Inflammatory macrophage (primary cell): ENCODE measurements at regions not wholly inside any gene's neighbourhood (a gene's known extent, or its start where the extent isn't known, plus 50 kb on each side); places are given as distances from the start of the nearest gene placed in this dataset.

Experiments used
- DNase-seq, 2 donors: peaks; one replicate each; pipeline ENCODE4 v3.0.0-alpha.2; 2020 to 2022

- DNase-seq = no peak
Measured at GRCh38 chr16:54724346-54724925, 206.2 kb upstream of the IRX5 start.

DNA sequence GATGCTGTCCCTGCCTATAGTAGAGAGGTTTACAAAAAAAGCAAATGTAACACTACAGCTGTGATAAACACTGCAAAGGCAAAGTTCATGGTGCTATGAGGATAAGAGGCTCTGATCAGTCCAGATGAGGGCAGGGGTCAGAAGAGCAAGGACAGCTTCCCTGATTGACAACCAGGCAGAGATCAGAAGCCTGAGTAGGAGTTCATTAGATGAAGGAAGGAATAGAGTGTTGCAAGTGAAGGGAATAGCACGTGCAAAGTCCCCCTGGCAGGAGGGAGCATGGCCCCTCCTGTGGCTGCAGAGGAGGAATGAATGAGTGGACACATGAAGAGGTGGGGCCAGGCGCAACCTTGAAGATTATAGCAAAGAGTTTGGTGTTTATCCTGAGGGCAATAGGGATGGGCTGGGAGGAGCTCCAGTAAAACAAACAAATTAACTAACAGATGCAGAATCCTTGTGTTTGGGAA, 208.4 kb upstream of the IRX5 start:
- DNase-seq = no peak

DNA sequence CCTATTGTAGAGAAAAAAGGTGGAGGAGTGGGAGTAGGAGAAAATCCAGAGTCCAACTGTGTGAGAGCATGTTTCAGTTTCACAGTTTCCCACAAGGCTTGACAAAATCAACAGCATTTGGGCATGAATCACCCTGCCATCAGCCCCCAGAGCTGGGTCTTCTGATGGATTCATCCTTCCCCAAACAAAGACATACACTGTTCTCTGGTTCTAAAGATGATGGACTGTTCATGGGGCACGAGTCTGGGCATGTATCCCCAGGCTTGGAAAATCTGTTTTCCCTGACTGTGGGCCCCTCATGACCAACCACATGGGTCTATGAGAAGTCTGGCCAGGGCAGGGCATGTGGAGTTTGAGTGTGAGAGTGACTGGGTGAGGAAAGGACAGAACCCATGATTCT, 210.4 kb upstream of the IRX5 start:
- no peak for DNase-seq

DNA sequence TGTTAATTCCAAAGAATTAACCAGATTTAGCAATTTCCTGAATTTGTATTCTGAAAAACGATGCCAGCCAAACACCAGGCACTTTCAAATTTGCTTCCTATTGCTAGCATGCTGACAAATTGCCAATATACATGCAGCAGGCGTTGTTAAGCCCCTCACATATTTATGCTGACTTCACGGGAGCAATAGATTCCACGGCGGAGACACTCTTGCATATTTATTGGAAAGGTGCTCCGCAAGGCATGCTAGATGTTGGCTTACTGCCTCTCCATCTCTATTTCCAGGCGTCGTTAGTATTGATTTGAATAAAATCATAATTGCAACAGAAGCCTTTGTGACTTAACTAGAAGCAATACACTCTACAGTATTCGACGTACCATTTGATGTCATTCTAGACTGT, 211.0 kb upstream of the IRX5 start:
- no peak for DNase-seq

DNA sequence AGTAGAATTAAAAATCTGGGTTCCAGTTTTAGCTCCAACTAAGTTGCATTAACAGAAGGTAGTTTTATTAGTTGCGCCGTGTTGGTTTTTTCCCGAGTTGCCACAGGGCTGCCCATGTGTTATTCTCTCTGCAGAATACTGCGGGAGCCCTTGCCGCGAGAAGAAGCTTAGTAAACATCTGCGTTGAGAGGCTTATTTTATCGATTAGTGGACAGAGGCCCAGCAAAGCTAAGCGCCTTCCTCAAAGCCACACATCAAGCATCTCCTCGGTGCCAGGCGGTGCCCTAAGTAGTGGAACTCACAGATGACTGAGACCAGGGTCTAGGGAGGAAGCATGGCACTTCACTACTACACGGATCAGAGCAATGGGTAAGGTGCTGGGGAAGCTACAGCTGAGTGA, 212.3 kb upstream of the IRX5 start:
- no peak for DNase-seq

DNA sequence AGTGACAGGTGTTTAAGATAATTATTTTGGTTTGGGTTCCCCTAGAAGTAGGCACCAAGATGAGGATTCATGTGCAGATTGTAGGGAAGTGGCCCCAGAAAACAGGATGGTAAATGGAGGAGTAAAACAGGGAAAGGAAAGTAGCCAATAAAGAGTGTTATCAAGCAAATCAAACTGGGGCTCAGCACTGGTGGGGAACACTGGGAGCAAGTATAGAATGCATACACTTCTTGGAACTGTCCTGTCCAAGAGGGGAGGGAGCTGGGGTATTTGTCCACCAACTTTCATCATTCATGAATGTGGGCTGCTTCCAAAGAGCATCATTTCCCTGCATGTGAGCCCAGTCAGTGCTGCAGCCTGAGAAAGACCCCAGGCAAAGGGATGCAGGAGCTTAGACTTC, 215.7 kb upstream of the IRX5 start:
- no peak for DNase-seq

DNA sequence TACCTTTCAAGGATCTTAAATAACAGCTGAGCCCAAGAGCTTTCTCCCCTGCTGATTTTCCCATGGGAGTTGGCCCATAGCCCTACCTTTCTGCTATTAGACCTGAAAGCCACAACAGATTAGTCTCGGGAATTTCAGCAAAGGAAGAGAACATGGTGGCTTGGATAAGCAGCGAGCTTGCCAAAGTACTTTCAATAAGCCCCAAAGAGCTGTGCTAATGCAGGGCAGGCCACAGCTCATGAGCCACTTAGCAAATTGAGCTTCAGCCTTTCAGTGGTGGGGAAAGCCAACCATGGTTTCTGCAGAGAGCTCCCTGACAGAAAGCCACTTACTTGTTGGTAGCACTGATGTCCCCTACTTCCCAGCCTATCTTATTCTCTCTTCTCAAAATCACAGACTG, 217.8 kb upstream of the IRX5 start:
- DNase-seq = no peak

DNA sequence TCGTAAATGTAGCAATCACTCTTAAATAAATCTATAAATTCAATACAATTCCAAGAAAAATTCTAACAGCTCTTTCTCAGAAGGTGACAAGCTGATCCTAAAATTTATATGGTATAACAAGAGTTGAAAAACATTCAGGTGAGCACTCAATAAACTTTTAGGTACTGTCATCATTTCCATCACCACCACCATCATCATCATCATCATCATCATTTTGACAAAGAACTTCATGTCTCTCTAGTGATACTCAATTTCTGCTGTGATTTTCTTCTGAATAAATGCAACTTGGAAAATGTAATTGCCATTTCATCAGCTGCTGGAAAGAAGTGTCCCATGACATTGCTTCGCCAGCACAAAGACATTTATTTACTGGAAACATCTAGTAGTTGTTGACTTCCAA, 222.9 kb upstream of the IRX5 start:
- DNase-seq = no peak

GRCh38 chr16:54706406-54706805, 224.3 kb upstream of the IRX5 start:
- no peak for DNase-seq

- DNase-seq = no peak
Measured at GRCh38 chr16:54703339-54703738, 227.3 kb upstream of the IRX5 start.

- DNase-seq = no peak
Measured at GRCh38 chr16:54699656-54700055, 231.0 kb upstream of the IRX5 start.

GRCh38 chr16:54697677-54698076, 233.0 kb upstream of the IRX5 start:
- DNase-seq = no peak

GRCh38 chr16:54696970-54697369, 233.7 kb upstream of the IRX5 start:
- no peak for DNase-seq

- DNase-seq = no peak
Measured at GRCh38 chr16:54696522-54696921, 234.1 kb upstream of the IRX5 start.

DNA sequence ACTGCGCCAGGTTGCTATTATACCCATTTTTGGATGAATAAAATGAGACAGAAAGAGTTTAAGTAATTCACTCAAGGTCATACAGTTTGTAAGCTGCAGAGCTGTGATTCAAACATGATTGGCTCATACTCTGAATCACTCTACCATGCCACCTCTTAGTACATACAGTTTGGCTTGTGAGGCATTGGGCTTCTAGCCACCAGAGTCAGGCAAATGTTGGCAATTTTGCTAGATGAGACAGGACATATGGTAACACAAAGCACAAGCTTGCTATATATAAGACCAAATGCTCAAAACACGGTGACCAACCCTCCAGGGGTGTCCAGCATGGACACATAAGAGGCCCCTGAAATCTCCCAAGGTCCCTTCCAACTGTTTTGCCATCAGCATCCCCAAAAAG, 236.0 kb upstream of the IRX5 start:
- no peak for DNase-seq

- DNase-seq = no peak
Measured at GRCh38 chr16:54693864-54694263, 236.8 kb upstream of the IRX5 start.

- DNase-seq = no peak
Measured at GRCh38 chr16:54690710-54691109, 240.0 kb upstream of the IRX5 start.

GRCh38 chr16:54690306-54690705, 240.4 kb upstream of the IRX5 start:
- DNase-seq = no peak

DNA sequence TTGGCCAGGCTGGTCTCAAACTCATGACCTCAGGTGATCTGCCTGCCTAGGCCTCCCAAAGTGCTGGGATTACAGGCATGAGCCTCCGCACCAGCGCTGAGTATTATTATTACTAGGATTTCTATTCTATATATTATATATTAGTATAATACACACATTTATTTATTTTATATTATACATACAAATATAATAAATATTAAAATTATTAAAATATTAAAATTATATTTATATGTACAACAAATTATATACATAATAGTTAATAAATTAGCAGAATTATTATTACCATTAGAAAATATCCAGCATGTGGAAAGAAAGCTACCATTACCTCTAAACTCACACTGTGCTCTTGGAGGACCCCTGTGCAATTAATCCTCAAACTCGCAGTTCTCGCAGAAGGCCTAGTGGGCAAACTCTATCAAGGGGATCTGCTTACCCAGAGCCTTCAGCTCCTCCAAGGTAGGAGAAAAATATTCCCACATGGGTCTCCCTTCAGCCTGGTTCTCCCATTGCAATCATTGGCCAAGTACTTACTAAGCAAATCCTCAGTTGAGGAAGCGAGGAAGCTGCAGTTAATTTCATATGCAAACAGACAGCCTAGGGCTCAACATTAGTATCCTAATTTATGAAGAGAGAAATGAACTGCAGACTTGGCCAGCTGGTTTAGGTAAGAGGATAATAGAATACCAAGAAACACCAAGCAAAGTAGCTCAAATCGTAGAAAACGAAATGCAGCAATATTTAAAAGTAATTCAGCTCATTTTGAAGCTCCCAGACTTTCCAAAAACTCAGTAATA, 241.4 kb upstream of the IRX5 start:
- no peak for DNase-seq

DNA sequence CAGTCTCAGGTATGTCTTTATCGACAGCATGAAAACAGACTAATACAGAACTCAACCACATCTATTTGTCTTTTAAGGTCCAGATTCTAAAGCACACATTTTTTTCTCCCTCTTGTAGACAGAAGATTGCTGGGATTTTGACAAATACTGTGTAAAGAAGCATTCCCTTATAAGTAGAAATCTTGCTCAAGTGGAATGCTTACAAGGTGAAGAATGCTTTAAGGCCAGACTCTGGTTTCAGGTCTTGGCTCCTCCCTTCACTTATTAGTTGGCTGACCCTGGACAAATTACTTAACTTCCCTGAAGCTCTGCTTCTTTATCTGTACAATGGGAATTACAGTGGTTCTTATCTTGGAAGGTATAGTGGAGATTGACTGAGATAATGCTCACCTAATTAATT, 242.3 kb upstream of the IRX5 start:
- no peak for DNase-seq

DNA sequence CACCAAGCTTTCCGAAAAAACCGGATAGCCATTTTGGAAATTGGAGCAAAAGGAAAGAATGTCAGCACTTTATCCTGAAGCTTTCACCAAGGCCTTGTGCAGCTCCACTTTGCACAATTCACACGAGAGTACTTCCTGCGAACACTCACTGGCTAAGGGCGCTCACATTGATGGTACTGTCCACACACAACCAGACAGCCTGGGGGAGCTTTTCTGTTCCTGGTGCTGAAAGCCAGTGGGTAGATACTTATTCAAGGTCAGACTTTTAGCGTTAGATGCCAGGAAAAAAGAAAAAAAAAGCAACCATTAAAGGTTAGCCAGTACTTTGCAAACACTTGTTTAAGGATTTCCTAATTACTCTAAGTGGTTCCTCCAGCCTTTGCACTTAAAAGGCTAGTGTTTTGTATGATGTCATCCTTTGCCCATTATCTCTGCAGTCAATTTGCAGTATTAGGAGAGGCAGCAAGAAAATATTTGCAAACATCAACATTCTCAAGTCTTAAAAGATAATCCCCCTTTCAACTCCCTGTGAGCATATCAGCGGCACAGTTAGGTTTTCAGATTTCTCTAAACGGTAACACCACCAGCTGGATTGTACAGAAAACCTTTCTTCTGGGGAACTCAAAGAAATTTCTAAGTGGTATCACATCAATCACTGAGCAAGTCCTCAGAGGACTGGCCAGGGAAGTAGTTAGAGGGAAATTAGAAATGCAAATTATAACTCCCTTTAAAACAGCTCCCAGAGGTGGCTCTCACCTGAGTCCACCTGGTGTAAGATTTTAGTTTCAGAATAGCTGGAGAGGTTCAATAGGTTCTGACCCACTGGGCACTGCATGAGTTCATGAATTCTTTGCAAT, 243.4 kb upstream of the IRX5 start:
- DNase-seq = no peak

DNA sequence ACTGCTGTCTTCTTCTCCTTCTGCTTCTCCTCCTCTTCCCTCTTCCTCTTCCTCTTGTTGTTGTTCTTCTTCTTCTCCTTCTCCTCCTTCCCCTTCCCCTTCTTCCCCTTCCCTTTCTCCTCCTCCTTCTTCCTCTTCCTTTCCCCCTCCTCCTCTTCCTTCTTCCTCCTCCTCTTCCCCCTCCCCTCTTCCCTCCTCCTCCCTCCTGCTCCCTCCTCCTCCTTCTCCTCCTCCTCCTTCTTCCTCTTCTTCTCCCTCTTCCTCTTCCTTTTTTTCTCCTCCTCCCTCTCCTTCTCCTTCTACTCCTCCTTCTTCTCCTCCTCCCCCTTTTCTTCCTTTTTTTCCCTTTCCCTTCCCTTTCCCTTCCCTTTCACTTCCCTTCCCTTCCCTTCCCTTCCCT, 245.0 kb upstream of the IRX5 start:
- no peak for DNase-seq

DNA sequence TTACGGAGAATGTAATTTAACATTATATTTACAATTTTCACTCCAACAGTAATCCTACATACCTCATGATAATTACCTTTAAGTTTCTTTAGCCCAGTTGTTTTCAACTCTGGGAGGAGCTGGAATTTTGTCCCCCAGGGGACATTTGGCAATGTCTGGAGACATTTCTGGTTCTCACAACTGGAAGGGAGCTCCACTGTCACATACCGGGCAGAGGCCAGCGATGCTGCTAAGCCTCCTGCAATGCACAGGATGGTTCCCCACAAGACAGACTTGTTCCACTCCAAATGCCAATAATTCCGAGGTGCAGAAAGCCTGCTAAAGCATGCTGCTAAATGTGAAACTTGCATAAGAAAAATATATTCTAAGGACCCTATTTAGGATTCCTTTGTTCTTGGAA, 251.1 kb upstream of the IRX5 start:
- DNase-seq = no peak
